AG04450 (cell line): ENCODE measurements at regions not wholly inside any gene's neighbourhood (a gene's known extent, or its start where the extent isn't known, plus 50 kb on each side); places are given as distances from the start of the nearest gene placed in this dataset.

Experiments used
- CTCF ChIA-PET: fragments of 300-600, 350-600 bp; formaldehyde crosslinking; extraction: SDS; loops from one replicate; lab custom pipeline; 2022; ENCODE audit warnings: antibody characterized with exemption, inconsistent platforms; lab: Charles Lee
- POLR2A ChIA-PET: fragments of 350-600 bp; formaldehyde crosslinking; extraction: SDS; loops from one replicate; lab custom pipeline; 2021; ENCODE audit warnings: antibody characterized with exemption, inconsistent platforms; lab: Yijun Ruan, JAX
- DNase-seq: peaks from one replicate; pipeline ENCODE4 v3.0.0-alpha.2; 2011; ENCODE audit warnings: low read depth, low spot score
- H3K27ac ChIP-seq: one replicate; pipeline ENCODE4 v1.5.1; 2012; ENCODE audit warnings: low read depth, low read length, control low read depth
- H3K27me3 ChIP-seq: one replicate; pipeline ENCODE4 v1.6.0; 2012; ENCODE audit warnings: low read length; ENCODE audit not compliant: control insufficient read depth, insufficient read depth
- H3K4me3 ChIP-seq: 2 replicates; pipeline ENCODE4 v1.5.1; 2011; ENCODE audit warnings: mild to moderate bottlenecking, low read depth, low read length, control low read depth
- H3K9me3 ChIP-seq: 2 replicates; pipeline ENCODE4 v1.5.1; 2012; ENCODE audit warnings: low read length; ENCODE audit not compliant: control insufficient read depth, insufficient read depth
- CTCF ChIP-seq: IDR thresholded peaks from 2 replicates; pipeline ENCODE4 v1.5.1; 2011; ENCODE audit warnings: low read depth, low read length, control low read depth, inconsistent platforms

GRCh38 chr2:64770137-64770780, 116.5 kb upstream of the SERTAD2 start:
- DNase-seq = no peak
- ChIA-PET POLR2A (interaction anchor here (0.9 to 1.8 kb wide), 2 partner anchors 19 to 116 kb away, joined by 4 to 10 read pairs; partner anchors contain the start of gene SERTAD2), CTCF (interaction anchor here (0.6 to 1.2 kb wide), 4 partner anchors 90 to 184 kb away, joined by 3 to 6 read pairs (median 4); no protein-coding TSS in a partner anchor)
- Histone ChIP-seq H3K9me3 (peaks cover 4% of the 10 kb centered on the region), H3K27ac (peak overlapping the region; percentile 39), H3K4me3 (no peak overlapping the region), H3K27me3 (no peaks in the 10 kb centered on the region)
- no peak for TF ChIP-seq CTCF

GRCh38 chr2:64770781-64771334, 117.1 kb upstream of the SERTAD2 start:
- POLR2A ChIA-PET = interaction anchor here (0.9 to 1.8 kb wide), 2 partner anchors 19 to 117 kb away, joined by 4 to 10 read pairs; partner anchors contain the start of gene SERTAD2
- Histone ChIP-seq H3K9me3 (peaks cover 5% of the 10 kb centered on the region), H3K27me3 (no peaks in the 10 kb centered on the region), H3K4me3 (no peak overlapping the region), H3K27ac (peak overlapping the region; percentile 39)
- DNase-seq = peak; percentile 73
- CTCF ChIA-PET = interaction anchor here (0.6 to 0.7 kb wide), 2 partner anchors 89 to 176 kb away, joined by 4 to 6 read pairs; no protein-coding TSS in a partner anchor
- TF ChIP-seq CTCF = peak; percentile 9; the same call in 1 of the 2 replicates

- Histone ChIP-seq H3K9me3 (peaks cover 5% of the 10 kb centered on the region), H3K27me3 (no peaks in the 10 kb centered on the region), H3K27ac (no peak overlapping the region), H3K4me3 (no peak overlapping the region)
- ChIA-PET POLR2A (interaction anchor here (1.0 kb wide), 1 partner anchor 20 kb away, joined by 4 read pairs; no protein-coding TSS in a partner anchor), CTCF (no interaction called here)
- DNase-seq = no peak
- TF ChIP-seq CTCF = no peak
Measured at GRCh38 chr2:64771737-64772136, 118.0 kb upstream of the SERTAD2 start.

GRCh38 chr2:64773461-64774118, 119.9 kb upstream of the SERTAD2 start:
- Histone ChIP-seq H3K4me3 (no peak overlapping the region), H3K27me3 (no peaks in the 10 kb centered on the region), H3K9me3 (peaks cover 5% of the 10 kb centered on the region), H3K27ac (no peak overlapping the region)
- no peak for TF ChIP-seq CTCF
- DNase-seq = no peak
- ChIA-PET POLR2A (no interaction called here), CTCF (no interaction called here)
